IMR-90 (cell line): ENCODE measurements at regions not wholly inside any gene's neighbourhood (a gene's known extent, or its start where the extent isn't known, plus 50 kb on each side); places are given as distances from the start of the nearest gene placed in this dataset.

Source experiments
- ATAC-seq: fragments of 200-7000 bp; cut with Tn5 transposase; 2 replicates; pipeline ENCODE4 v1.9.1; 2020; ENCODE audit warnings: low read depth, mild to moderate bottlenecking, moderate library complexity
- BruUV-seq: library from RNA; stranded (reverse); fragments of 400-500 nt; replicated peaks from 2 replicates; lab custom pipeline; 2021; lab: Mats Ljungman, UMichigan
- CTCF ChIA-PET: fragments of 300-600 bp; formaldehyde crosslinking; extraction: SDS; loops from one replicate; lab custom pipeline; 2021; ENCODE audit warnings: antibody characterized with exemption; lab: Yijun Ruan, JAX
- POLR2A ChIA-PET: fragments of 300-600 bp; sonication (Branson Sonifier 250); formaldehyde crosslinking; loops from one replicate; lab custom pipeline; 2022; ENCODE audit warnings: antibody characterized with exemption; ENCODE audit not compliant: unreplicated experiment; lab: Charles Lee
- DNase-seq: peaks from one replicate; pipeline ENCODE4 v3.0.0; 2013
- H2AFZ ChIP-seq: replicated peaks from 2 replicates; pipeline ENCODE3; 2013; ENCODE audit warnings: low read length, mild to moderate bottlenecking; ENCODE audit not compliant: poor library complexity
- H2AK5ac ChIP-seq: 2 replicates; pipeline ENCODE4 v1.6.1; 2013; ENCODE audit warnings: low read depth, low read length, inconsistent platforms
- H2AK9ac ChIP-seq: replicated peaks from 2 replicates; pipeline ENCODE3; 2013; ENCODE audit warnings: mild to moderate bottlenecking, low read depth, low read length, moderate library complexity; ENCODE audit not compliant: poor library complexity
- H2BK120ac ChIP-seq: 2 replicates; pipeline ENCODE4 v1.6.1; 2013; ENCODE audit warnings: low read depth, low read length, inconsistent platforms
- H2BK15ac ChIP-seq: 3 replicates; pipeline ENCODE4 v1.6.1; 2013; ENCODE audit warnings: low read depth, low read length, inconsistent platforms
- H2BK20ac ChIP-seq: 2 replicates; pipeline ENCODE4 v1.6.1; 2013; ENCODE audit warnings: low read depth, mild to moderate bottlenecking, inconsistent platforms, low read length, moderate library complexity
- H2BK5ac ChIP-seq: 2 replicates; pipeline ENCODE4 v1.6.1; 2013; ENCODE audit warnings: mild to moderate bottlenecking, low read depth, low read length, inconsistent platforms; ENCODE audit not compliant: poor library complexity, severe bottlenecking
- H3K14ac ChIP-seq: replicated peaks from 2 replicates; pipeline ENCODE4 v1.6.1; 2013; ENCODE audit warnings: low read depth, low read length, inconsistent platforms
- H3K18ac ChIP-seq: 2 replicates; pipeline ENCODE4 v1.6.1; 2013; ENCODE audit warnings: low read depth, low read length, control low read depth
- H3K23ac ChIP-seq: 2 replicates; pipeline ENCODE4 v1.6.1; 2013; ENCODE audit warnings: low read depth, low read length, inconsistent platforms
- H3K27ac ChIP-seq: 2 replicates; pipeline ENCODE4 v1.5.1; 2013; ENCODE audit warnings: mild to moderate bottlenecking, control low read depth, low read length; ENCODE audit not compliant: insufficient read depth
- H3K27me3 ChIP-seq: 2 replicates; pipeline ENCODE4 v1.6.1; 2013; ENCODE audit warnings: low read length; ENCODE audit not compliant: control insufficient read depth, insufficient read depth
- H3K36me3 ChIP-seq: 2 replicates; pipeline ENCODE4 v1.6.1; 2013; ENCODE audit warnings: low read length, mixed read lengths; ENCODE audit not compliant: control insufficient read depth, insufficient read depth
- H3K4ac ChIP-seq: 2 replicates; pipeline ENCODE4 v1.6.1; 2013; ENCODE audit warnings: low read depth, low read length, inconsistent platforms
- H3K4me1 ChIP-seq: 2 replicates; pipeline ENCODE4 v1.6.1; 2013; ENCODE audit warnings: low read length, mixed read lengths; ENCODE audit not compliant: control insufficient read depth, insufficient read depth
- H3K4me2 ChIP-seq: 2 replicates; pipeline ENCODE4 v1.6.1; 2013; ENCODE audit warnings: low read depth, mild to moderate bottlenecking, control low read depth, low read length, moderate library complexity
- H3K4me3 ChIP-seq: 2 replicates; pipeline ENCODE4 v1.5.1; 2013; ENCODE audit warnings: low read depth, mild to moderate bottlenecking, control low read depth, low read length, moderate library complexity; ENCODE audit not compliant: insufficient read depth
- H3K56ac ChIP-seq: 2 replicates; pipeline ENCODE4 v1.6.1; 2013; ENCODE audit warnings: low read length, inconsistent platforms; ENCODE audit not compliant: insufficient read depth; ENCODE audit errors: extremely low read depth
- H3K79me1 ChIP-seq, 2 experiments: 2 replicates each; pipeline ENCODE4 v1.6.1; 2013; ENCODE audit warnings: low read length in 2 of 2, inconsistent platforms in 1 of 2, low read depth in 1 of 2
- H3K9ac ChIP-seq: 2 replicates; pipeline ENCODE4 v1.6.1; 2013; ENCODE audit warnings: low read depth, low read length, control low read depth
- H3K9me1 ChIP-seq: 2 replicates; pipeline ENCODE4 v1.6.1; 2013; ENCODE audit warnings: low read length, inconsistent platforms; ENCODE audit not compliant: insufficient read depth
- H3K9me3 ChIP-seq: 2 replicates; pipeline ENCODE4 v1.6.1; 2013; ENCODE audit warnings: low read length; ENCODE audit not compliant: control insufficient read depth, insufficient read depth
- H4K20me1 ChIP-seq: 2 replicates; pipeline ENCODE4 v1.6.1; 2013; ENCODE audit warnings: low read length, inconsistent platforms; ENCODE audit not compliant: insufficient read depth
- H4K5ac ChIP-seq: 2 replicates; pipeline ENCODE4 v1.6.1; 2013; ENCODE audit warnings: mild to moderate bottlenecking, low read depth, low read length, control low read depth
- H4K8ac ChIP-seq, 2 experiments: 2 replicates each; pipeline ENCODE4 v1.6.1; 2013; ENCODE audit warnings: low read depth in 2 of 2, low read length in 2 of 2, control low read depth in 1 of 2, inconsistent platforms in 1 of 2
- H4K91ac ChIP-seq: 2 replicates; pipeline ENCODE4 v1.6.1; 2013; ENCODE audit warnings: low read depth, low read length, inconsistent platforms; ENCODE audit not compliant: insufficient read depth
- BHLHE40 ChIP-seq: fragments of 150-350 bp; IDR thresholded peaks from 2 replicates; pipeline ENCODE4 v1.6.1; 2016; ENCODE audit warnings: mild to moderate bottlenecking, low read depth, low read length
- CEBPB ChIP-seq: IDR thresholded peaks from 2 replicates; pipeline ENCODE4 v1.6.1; 2012; ENCODE audit warnings: low read depth, low read length, improper control_type of control experiment
- CHD1 ChIP-seq: IDR thresholded peaks from 2 replicates; pipeline ENCODE4 v1.6.1; 2012; ENCODE audit warnings: low read depth, low read length, improper control_type of control experiment
- CTCF ChIP-seq: conservative IDR thresholded peaks from 2 replicates; pipeline ENCODE4 v1.5.1; 2012; ENCODE audit warnings: mild to moderate bottlenecking, low read depth, low read length, improper control_type of control experiment
- ELK1 ChIP-seq: fragments of 150-350 bp; IDR thresholded peaks from 2 replicates; pipeline ENCODE4 v1.6.1; 2016; ENCODE audit warnings: low read depth, mild to moderate bottlenecking, low read length, moderate library complexity, borderline replicate concordance
- FOS ChIP-seq: fragments of 150-350 bp; IDR thresholded peaks from 2 replicates; pipeline ENCODE4 v1.6.1; 2016; ENCODE audit warnings: low read depth, low read length
- MAFK ChIP-seq: IDR thresholded peaks from 2 replicates; pipeline ENCODE4 v1.6.1; 2012; ENCODE audit warnings: low read depth, low read length, improper control_type of control experiment
- MAZ ChIP-seq: IDR thresholded peaks from 2 replicates; pipeline ENCODE4 v1.6.1; 2012; ENCODE audit warnings: low read depth, mild to moderate bottlenecking, low read length, improper control_type of control experiment, moderate library complexity, borderline replicate concordance
- MXI1 ChIP-seq: IDR thresholded peaks from 2 replicates; pipeline ENCODE4 v1.6.1; 2012; ENCODE audit warnings: low read depth, mild to moderate bottlenecking, low read length, moderate library complexity, borderline replicate concordance
- NFE2L2 ChIP-seq: fragments of 150-350 bp; IDR thresholded peaks from 2 replicates; pipeline ENCODE4 v1.6.1; 2016; ENCODE audit warnings: low read depth, mild to moderate bottlenecking, low read length
- POLR2A ChIP-seq: IDR thresholded peaks from 2 replicates; pipeline ENCODE4 v1.6.1; 2012; ENCODE audit warnings: mild to moderate bottlenecking, low read depth, low read length
- RAD21 ChIP-seq: IDR thresholded peaks from 2 replicates; pipeline ENCODE4 v1.6.1; 2012; ENCODE audit warnings: low read length, improper control_type of control experiment
- RCOR1 ChIP-seq: IDR thresholded peaks from 2 replicates; pipeline ENCODE4 v1.6.1; 2012; ENCODE audit warnings: mild to moderate bottlenecking, low read length, improper control_type of control experiment; ENCODE audit not compliant: insufficient replicate concordance
- RFX5 ChIP-seq: IDR thresholded peaks from 2 replicates; pipeline ENCODE4 v1.8.0; 2012; ENCODE audit warnings: low read depth, mild to moderate bottlenecking, low read length, moderate library complexity
- SMC3 ChIP-seq: fragments of 150-350 bp; IDR thresholded peaks from 2 replicates; pipeline ENCODE4 v1.6.1; 2016; ENCODE audit warnings: low read depth, mild to moderate bottlenecking, antibody characterized with exemption, low read length, moderate library complexity
- USF2 ChIP-seq: fragments of 150-350 bp; IDR thresholded peaks from 2 replicates; pipeline ENCODE4 v1.6.1; 2017; ENCODE audit warnings: mild to moderate bottlenecking, antibody characterized with exemption, low read length, low read depth
- WGBS, 2 experiments: methylation state at CpG; one replicate each; pipeline versions ENCODE4 v1.1.5 to v1.1.7; 2013; ENCODE audit warnings: missing lambda C conversion rate in 2 of 2; ENCODE audit not compliant: insufficient read length in 1 of 2; ENCODE audit errors: extremely low coverage in 2 of 2; 5-methylcytosine and 5-hydroxymethylcytosine counted together
- dilution Hi-C: fragments of 300-500 bp; cut with HindIII; formaldehyde crosslinking; loops from one replicate; pipeline ENCODE4 v1.14.3; 2018; ENCODE audit warnings: low sequenced_read_pairs; ENCODE audit not compliant: unreplicated experiment
- in situ Hi-C: fragments of 300-500 bp; cut with MboI; formaldehyde crosslinking; loops from 3 replicates; pipeline ENCODE4 v1.14.3; 2019; ENCODE audit warnings: low sequenced_read_pairs, inconsistent platforms, mixed read lengths
- intact Hi-C: fragments of 100-400 bp; cut with micrococcal nuclease; formaldehyde crosslinking; loops from 2 replicates; pipeline ENCODE4 v1.10.0; 2022

- Histone ChIP-seq H3K9me1 (no peaks in the 10 kb centered on the region), H3K4ac (no peak overlapping the region), H4K8ac (no peak overlapping the region), H3K4me1 (no peaks in the 10 kb centered on the region), H3K14ac (no peak overlapping the region), H3K79me1 (no peaks in the 10 kb centered on the region), H3K56ac (no peak overlapping the region), H3K27ac (no peak overlapping the region), H2AFZ (no peak overlapping the region), H4K5ac (no peak overlapping the region), H4K91ac (no peak overlapping the region), H2AK9ac (no peak overlapping the region), H3K23ac (no peak overlapping the region), H3K36me3 (no peaks in the 10 kb centered on the region), H3K18ac (no peak overlapping the region), H2BK120ac (no peak overlapping the region), H3K27me3 (no peaks in the 10 kb centered on the region), H2BK20ac (no peak overlapping the region), H4K20me1 (no peaks in the 10 kb centered on the region), H3K9me3 (peaks cover 20% of the 10 kb centered on the region), H3K9ac (no peak overlapping the region), H2BK5ac (no peak overlapping the region), H3K4me3 (no peak overlapping the region), H2AK5ac (no peak overlapping the region), H3K4me2 (no peak overlapping the region), H2BK15ac (no peak overlapping the region)
- dilution Hi-C loops, result no loop called here
- WGBS, 2 experiments, result no CpG with 5 or more reads among the region's 1 CpG
- TF ChIP-seq FOS (no peak), ELK1 (no peak), CEBPB (no peak), BHLHE40 (no peak), POLR2A (no peak), USF2 (no peak), RFX5 (no peak), MXI1 (no peak), SMC3 (no peak), RAD21 (no peak), NFE2L2 (no peak), RCOR1 (no peak), CTCF (no peak), CHD1 (no peak), MAZ (no peak), MAFK (no peak)
- in situ Hi-C loops, result no loop called here
- BruUV-seq, result no TSS peak
- ChIA-PET POLR2A (no interaction called here), CTCF (no interaction called here)
- DNase-seq (no peak), ATAC-seq (no peak)
- intact Hi-C loops, result no loop called here
Measured at GRCh38 chr6:6401401-6401800, 80.9 kb upstream of the F13A1 start.
